GM12878 (cell line): ENCODE measurements at regions not wholly inside any gene's neighbourhood (a gene's known extent, or its start where the extent isn't known, plus 50 kb on each side); places are given as distances from the start of the nearest gene placed in this dataset.

ENCODE experiments used
- ATAC-seq: fragments of 200-7000 bp; cut with Tn5 transposase; 3 replicates; pipeline ENCODE4 v1.9.1; 2020; ENCODE audit warnings: mild to moderate bottlenecking, moderate library complexity
- BruUV-seq: library from RNA; stranded (reverse); fragments of 400-500 nt; replicated peaks from 2 replicates; lab custom pipeline; 2021; lab: Mats Ljungman, UMichigan
- CTCF ChIA-PET: fragments of 300-600 bp; sonication (Branson Sonifier 250); formaldehyde crosslinking; extraction: SDS; loops from one replicate; lab custom pipeline; 2021; ENCODE audit warnings: inconsistent platforms; lab: Yijun Ruan, JAX
- POLR2A ChIA-PET: fragments of 350-600 bp; formaldehyde crosslinking; extraction: SDS; loops from one replicate; lab custom pipeline; 2021; ENCODE audit warnings: inconsistent platforms; lab: Charles Lee
- RAD21 ChIA-PET: fragments of 300-600 bp; sonication (Branson Sonifier 250); formaldehyde crosslinking; loops from one replicate; lab custom pipeline; 2023; ENCODE audit warnings: antibody characterized with exemption; ENCODE audit not compliant: unreplicated experiment; lab: Charles Lee
- SMC1A ChIA-PET: fragments of 300-600 bp; sonication (Branson Sonifier 250); formaldehyde crosslinking; loops from one replicate; lab custom pipeline; 2023; ENCODE audit not compliant: unreplicated experiment, uncharacterized antibody; lab: Charles Lee
- DNase-seq: peaks from one replicate; pipeline ENCODE4 v3.0.0-alpha.2; 2011; ENCODE audit warnings: low read depth, low spot score
- FAIRE-seq: peaks from 3 replicates; lab custom pipeline; 2011; peaks lifted over from hg19 to GRCh38; lab: Jason Lieb, UNC
- H2AFZ ChIP-seq: 2 replicates; pipeline ENCODE4 v1.6.0; 2011; ENCODE audit warnings: low read depth, low read length, control low read depth; ENCODE audit not compliant: control insufficient read depth
- H3K27ac ChIP-seq: 2 replicates; pipeline ENCODE4 v1.5.1; 2011; ENCODE audit warnings: control low read depth; ENCODE audit not compliant: control insufficient read depth, insufficient read depth
- H3K27me3 ChIP-seq, 2 experiments: replicated peaks in 1 of 2; 2 replicates each; pipeline versions ENCODE4 v1.6.0 to v1.6.1; 2011; ENCODE audit warnings: low read length in 1 of 2; ENCODE audit not compliant: control insufficient read depth in 2 of 2, insufficient read depth in 2 of 2
- H3K36me3 ChIP-seq, 2 experiments: 2 replicates each; pipeline ENCODE4 v1.5.1; 2011; ENCODE audit warnings: low read length in 1 of 2; ENCODE audit not compliant: control insufficient read depth in 2 of 2, insufficient read depth in 2 of 2
- H3K4me1 ChIP-seq: 2 replicates; pipeline ENCODE4 v1.6.1; 2011; ENCODE audit warnings: mild to moderate bottlenecking, low read length, moderate library complexity, mixed read lengths; ENCODE audit not compliant: control insufficient read depth, insufficient read depth
- H3K4me2 ChIP-seq: 2 replicates; pipeline ENCODE4 v1.6.0; 2011; ENCODE audit warnings: control low read depth; ENCODE audit not compliant: control insufficient read depth, insufficient read depth
- H3K4me3 ChIP-seq: fragments of 200-600 bp; sonication (generic); 2 replicates; pipeline ENCODE4 v1.5.1; 2016
- H3K79me2 ChIP-seq: 2 replicates; pipeline ENCODE4 v1.6.0; 2011; ENCODE audit warnings: low read length; ENCODE audit not compliant: control insufficient read depth, insufficient read depth
- H3K9ac ChIP-seq: 2 replicates; pipeline ENCODE4 v1.8.0; 2011; ENCODE audit warnings: low read length, control low read depth, mixed read lengths; ENCODE audit not compliant: control insufficient read depth, insufficient read depth
- H3K9me3 ChIP-seq: replicated peaks from 3 replicates; pipeline ENCODE4 v1.5.1; 2011; ENCODE audit warnings: mild to moderate bottlenecking, low read length; ENCODE audit not compliant: control insufficient read depth, insufficient read depth
- H4K20me1 ChIP-seq: 2 replicates; pipeline ENCODE4 v1.6.0; 2011; ENCODE audit not compliant: control insufficient read depth, insufficient read depth
- HDAC2 ChIP-seq: fragments of 200-600 bp; sonication (generic); IDR thresholded peaks from 2 replicates; pipeline ENCODE4 v1.6.1; 2017
- IKZF1 ChIP-seq: fragments of 450-650 bp; conservative IDR thresholded peaks from 2 replicates; pipeline ENCODE4 v1.6.1; 2017; ENCODE audit warnings: antibody characterized with exemption, mild to moderate bottlenecking
- IKZF2 ChIP-seq, 2 experiments: fragments of 450-650 bp; IDR thresholded peaks; 2 replicates each; pipeline ENCODE4 v1.6.1; 2017; ENCODE audit warnings: mild to moderate bottlenecking in 2 of 2, moderate library complexity in 2 of 2
- WGBS: methylation state at CpG from one replicate; pipeline ENCODE4 v1.1.6; 2016; ENCODE audit warnings: low lambda C conversion rate; ENCODE audit not compliant: insufficient replicate concordance, insufficient coverage; ENCODE audit errors: missing lambda C conversion rate; 5-methylcytosine and 5-hydroxymethylcytosine counted together
- in situ Hi-C: fragments of 300-500 bp; cut with MboI; formaldehyde crosslinking; loops from 9 replicates; pipeline ENCODE4 v1.14.3; 2018; ENCODE audit warnings: mixed read lengths
- intact Hi-C: fragments of 100-400 bp; cut with micrococcal nuclease; formaldehyde crosslinking; loops from one replicate; pipeline ENCODE4 v1.14.2; 2022; ENCODE audit not compliant: unreplicated experiment
- TF ChIP-seq, protein P1 (sequence below): fragments of 450-650 bp; IDR thresholded peaks from 2 replicates; pipeline ENCODE4 v1.6.1; 2018; ENCODE audit warnings: mild to moderate bottlenecking, low read depth, moderate library complexity; ENCODE audit not compliant: partially characterized antibody

GRCh38 chr2:64713686-64714085 is 60.0 kb upstream of the SERTAD2 start (continued):
- TF ChIP-seq IKZF1 = no peak

GRCh38 chr2:64716569-64716968 is 62.9 kb upstream of the SERTAD2 start:
- POLR2A ChIA-PET = interaction anchor here (0.6 to 1.1 kb wide), 3 partner anchors 8 to 16 kb away, joined by 3 read pairs; no protein-coding TSS in a partner anchor
- no peak overlapping the region for H3K9ac ChIP-seq
- TF ChIP-seq IKZF2 (IDR thresholded peaks at IDR 0.05) = no peak
- TF ChIP-seq HDAC2 = no peak
- TF ChIP-seq, protein P1, sequence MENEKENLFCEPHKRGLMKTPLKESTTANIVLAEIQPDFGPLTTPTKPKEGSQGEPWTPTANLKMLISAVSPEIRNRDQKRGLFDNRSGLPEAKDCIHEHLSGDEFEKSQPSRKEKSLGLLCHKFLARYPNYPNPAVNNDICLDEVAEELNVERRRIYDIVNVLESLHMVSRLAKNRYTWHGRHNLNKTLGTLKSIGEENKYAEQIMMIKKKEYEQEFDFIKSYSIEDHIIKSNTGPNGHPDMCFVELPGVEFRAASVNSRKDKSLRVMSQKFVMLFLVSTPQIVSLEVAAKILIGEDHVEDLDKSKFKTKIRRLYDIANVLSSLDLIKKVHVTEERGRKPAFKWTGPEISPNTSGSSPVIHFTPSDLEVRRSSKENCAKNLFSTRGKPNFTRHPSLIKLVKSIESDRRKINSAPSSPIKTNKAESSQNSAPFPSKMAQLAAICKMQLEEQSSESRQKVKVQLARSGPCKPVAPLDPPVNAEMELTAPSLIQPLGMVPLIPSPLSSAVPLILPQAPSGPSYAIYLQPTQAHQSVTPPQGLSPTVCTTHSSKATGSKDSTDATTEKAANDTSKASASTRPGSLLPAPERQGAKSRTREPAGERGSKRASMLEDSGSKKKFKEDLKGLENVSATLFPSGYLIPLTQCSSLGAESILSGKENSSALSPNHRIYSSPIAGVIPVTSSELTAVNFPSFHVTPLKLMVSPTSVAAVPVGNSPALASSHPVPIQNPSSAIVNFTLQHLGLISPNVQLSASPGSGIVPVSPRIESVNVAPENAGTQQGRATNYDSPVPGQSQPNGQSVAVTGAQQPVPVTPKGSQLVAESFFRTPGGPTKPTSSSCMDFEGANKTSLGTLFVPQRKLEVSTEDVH = no peak
- H3K79me2 ChIP-seq = peaks cover 6% of the 10 kb centered on the region
- H4K20me1 ChIP-seq = no peaks in the 10 kb centered on the region
- no peaks in the 10 kb centered on the region for H3K4me1 ChIP-seq
- RAD21 ChIA-PET = interaction anchor here (0.9 kb wide), 2 partner anchors 31 to 63 kb away, joined by 3 to 5 read pairs; partner anchors contain the start of gene SERTAD2
- in situ Hi-C loops = no loop called here
- DNase-seq = no peak
- no peak overlapping the region for H2AFZ ChIP-seq
- 100% methylated on average over 7 of the region's 7 CpGs for WGBS
- FAIRE-seq = peak; percentile 54
- no TSS peak for BruUV-seq
- CTCF ChIA-PET = interaction anchor here (0.8 kb wide), 1 partner anchor 29 kb away, joined by 3 read pairs; no protein-coding TSS in a partner anchor
- SMC1A ChIA-PET = interaction anchor here (1.3 to 12.7 kb wide), 2 partner anchors 10 to 12 kb away, joined by 4 to 105 read pairs; no protein-coding TSS in a partner anchor
- H3K9me3 ChIP-seq = no peaks in the 10 kb centered on the region
- no peak overlapping the region for H3K4me3 ChIP-seq
- ATAC-seq = no peak
- no peaks in the 10 kb centered on the region for H3K36me3 ChIP-seq
- intact Hi-C loops = no loop called here
- H3K27ac ChIP-seq = no peak overlapping the region
- no peak overlapping the region for H3K4me2 ChIP-seq
- no peaks in the 10 kb centered on the region for H3K27me3 ChIP-seq
